GM18502 (cell line): ENCODE measurements at regions not wholly inside any gene's neighbourhood (a gene's known extent, or its start where the extent isn't known, plus 50 kb on each side); places are given as distances from the start of the nearest gene placed in this dataset.
A peak's percentile ranks its signal among the peaks of the same experiment; 100 is the strongest.
"Not testable (repeated sequence)": the region's sequence is repeated elsewhere in the genome, so short reads cannot be mapped to it uniquely, and the experiment has no call there.

Experiments
- ATAC-seq: cut with Tn5 transposase; IDR thresholded peaks from one replicate; pipeline ENCODE4 v1.9.1; 2021; ENCODE audit warnings: mild to moderate bottlenecking; ENCODE audit not compliant: unreplicated experiment, poor library complexity

DNA sequence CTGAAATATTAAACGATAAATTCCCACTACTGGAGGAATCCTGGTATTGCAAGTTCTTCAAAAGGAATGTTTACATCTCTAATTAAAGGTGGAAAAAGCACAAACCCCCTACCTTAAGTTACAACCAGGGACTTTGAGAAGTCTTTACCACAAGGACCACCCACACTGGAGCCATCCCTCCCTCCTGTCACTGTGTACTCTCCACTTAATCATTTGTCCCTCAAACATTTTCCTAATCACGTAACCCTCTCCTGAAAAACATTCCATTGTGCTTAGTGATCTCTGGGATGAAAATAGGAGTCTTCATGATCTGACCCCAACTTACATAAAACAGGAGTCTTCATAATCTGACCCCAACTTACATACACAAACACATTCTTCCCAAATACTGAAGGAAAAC lies 85.7 kb downstream of the SUCLG1 start:
- no peak for ATAC-seq

DNA sequence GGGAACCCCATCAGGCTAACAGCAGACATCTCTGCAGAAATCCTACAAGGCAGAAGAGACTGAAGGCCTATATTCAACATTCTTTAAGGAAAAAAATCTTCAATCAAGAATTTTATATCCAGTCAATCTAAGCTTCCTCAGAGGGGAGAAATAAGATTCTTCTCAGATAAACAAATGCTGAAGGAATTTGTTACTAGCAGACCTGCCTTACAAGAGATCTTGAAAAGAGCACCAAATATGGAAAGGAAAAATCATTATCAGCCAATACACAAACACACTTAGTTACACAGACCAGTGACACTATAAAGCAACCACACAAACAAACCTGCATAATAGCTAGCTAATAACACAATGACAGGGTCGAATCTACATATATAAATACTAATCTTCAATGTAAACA lies 96.5 kb downstream of the SUCLG1 start:
- ATAC-seq, result no peak

DNA sequence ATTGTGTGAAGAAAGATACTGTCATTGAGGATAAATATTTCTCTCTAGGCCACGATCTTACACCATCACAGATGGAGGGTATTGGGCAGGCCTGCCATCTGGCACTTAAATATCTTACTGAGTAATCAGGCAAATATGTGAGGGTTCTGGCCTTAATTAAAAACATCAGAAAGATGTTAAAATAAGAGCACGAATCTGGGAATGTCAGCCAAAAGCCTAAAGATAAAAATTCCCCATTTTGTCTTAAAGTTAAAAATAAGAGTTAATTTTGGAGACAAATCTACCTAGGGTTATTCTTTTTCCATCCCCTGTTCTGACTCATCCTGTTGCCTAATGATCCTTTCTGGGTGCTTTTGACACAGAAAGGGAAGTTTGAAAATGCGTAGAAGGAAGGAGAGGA lies 121.0 kb downstream of the SUCLG1 start:
- no peak for ATAC-seq

DNA sequence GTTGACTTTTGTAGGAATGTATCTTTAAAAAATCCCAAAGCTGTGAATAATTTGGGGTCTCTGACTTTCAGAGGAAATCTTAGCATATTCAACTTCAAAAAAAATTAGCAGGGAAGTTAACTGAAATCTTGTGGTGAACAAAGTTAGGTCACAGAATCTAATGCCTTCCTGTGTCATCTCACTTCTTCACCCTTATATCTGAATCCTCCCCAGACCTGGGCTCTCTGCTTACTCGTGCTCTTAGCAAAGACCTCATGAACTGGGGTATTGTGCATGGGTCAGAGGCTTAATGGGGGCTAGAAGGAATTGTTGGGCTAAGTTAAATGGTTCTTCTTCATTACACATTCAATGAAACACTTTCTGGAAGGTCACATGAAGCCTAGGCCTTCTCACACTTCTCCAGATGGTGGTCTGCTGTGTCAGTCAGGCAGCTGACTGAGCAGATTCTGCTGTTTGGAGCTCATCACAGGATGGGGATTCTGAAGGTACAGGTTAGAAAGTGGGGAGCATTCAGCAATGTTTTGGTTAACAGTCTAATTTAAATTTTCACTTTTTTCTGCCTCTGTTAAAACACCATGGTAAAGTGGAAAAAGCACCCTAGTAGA lies 131.3 kb downstream of the SUCLG1 start:
- ATAC-seq, result no peak

DNA sequence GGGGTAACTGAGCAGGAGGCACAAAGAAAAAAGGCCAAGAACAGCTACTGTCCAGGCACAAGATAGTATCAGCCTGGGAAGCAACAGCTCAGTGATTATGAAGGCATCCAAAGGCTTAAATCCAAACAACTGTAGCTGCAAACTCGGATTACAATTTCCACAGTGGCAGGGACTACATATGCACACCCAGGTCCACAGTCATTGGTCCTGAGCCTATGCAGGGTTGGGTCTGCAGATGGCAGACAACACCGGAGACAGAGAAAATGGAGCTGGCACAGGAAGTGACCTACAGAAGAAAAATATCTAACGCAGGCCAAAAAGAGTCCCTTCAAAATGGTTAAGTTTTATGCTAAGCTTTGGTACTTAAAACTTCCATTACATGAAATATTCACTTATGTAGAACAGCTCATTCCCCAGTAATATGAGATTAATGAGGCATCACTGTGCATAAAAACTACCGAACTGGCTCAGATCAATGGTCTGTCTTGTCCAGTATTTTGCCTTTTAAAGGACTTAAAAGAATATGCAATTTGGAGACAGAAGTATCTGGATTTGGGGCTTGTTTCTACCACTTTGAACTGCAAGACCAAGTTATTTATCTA lies 132.1 kb downstream of the SUCLG1 start:
- ATAC-seq, result no peak

DNA sequence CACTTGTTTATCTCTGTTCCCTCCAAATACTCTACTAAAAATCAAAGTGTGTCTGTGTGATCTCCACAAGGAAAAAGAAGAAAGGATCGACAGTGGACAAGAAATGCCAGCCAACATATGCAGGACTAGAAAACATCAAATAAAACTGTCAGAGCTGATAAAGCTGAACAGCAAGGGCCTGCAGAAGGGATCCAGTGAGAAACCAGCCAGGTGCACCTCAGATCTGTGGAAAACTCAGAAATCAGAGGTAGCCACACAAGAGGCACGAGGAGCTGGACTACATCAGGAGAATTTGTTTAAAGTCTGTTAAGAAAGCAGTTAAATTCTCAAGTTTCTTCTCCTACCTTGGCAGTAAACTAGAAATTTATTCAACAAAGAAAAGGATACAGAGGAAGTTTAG lies 135.2 kb downstream of the SUCLG1 start:
- ATAC-seq, result no peak

DNA sequence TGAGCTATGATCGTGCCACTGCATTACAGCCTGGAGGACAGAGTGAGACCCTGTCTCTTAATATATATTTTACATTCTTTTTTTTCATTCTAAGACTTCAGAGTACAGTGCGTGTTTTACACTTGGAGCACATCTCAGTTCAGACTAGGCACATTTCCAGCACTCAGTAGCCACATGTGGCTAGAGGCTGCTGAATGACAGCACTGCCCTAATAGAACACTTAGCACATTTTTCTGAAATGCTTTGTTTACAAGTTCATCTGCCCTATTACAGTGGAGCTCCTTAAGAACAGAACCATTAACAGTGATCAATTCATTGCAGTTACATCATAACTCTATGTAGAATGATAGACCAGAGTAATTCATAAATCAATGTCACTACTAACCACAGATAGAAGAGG lies 138.1 kb downstream of the SUCLG1 start:
- ATAC-seq, result no peak

DNA sequence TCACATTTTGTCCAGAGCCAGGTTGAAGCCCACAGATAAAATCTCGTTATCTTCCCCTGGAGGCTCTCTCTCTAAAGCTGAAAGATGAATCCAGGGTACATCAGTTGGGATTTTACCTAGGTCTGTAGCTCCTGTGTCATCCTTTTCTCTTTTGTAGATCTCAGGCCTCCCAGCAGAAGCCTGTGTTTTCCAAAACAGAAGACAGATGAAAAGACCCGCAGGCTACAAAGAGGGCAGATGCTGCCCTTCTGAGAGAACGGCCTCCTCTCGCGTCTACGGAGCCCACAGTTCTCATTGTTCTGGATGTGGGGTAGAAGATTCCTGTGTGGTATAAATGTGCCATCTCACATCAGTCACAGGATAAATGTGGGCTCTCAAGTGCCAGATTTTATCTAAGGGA lies 139.5 kb downstream of the SUCLG1 start:
- ATAC-seq, result no peak

DNA sequence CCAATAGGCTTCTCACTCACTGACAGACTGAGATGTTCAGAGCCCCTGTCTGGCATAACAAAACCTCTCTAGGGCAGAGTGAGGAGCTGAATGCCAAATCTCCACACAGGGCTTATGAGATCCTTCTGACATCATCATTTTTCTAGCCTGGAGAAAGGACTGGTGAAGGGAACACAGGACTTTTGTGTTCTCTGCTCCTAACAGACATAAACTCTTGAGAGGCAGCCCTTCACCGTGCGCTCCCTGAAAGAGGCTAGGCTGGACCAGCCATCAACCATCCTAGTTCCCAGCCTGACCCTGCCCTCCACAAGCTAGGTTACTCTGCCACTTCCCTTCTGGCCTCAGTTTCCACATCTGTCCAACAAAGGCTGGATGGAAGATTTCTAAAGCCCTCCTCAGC lies 141.9 kb downstream of the SUCLG1 start:
- no peak for ATAC-seq

DNA sequence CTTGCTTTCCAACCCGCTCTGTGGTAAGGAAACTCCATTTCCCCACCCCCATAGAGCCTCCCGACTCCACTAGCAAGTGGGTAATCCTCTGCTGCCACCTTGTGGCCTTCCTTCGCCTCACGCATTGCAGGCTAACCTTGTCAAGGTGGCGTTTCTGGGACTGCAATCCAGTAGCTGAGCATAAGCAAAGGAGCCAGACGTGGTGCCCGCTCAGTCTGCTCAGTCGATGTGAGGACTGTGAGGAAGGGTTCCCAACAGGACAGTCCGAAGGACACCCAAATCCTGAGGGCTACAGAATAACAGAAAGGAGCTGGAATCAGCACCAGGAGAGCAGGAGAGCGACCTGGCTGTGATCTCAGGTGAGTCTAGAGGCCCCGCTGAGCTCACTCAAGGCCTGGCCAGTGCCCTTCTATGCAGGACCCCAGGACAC lies 144.2 kb downstream of the SUCLG1 start:
- peak; percentile 98 for ATAC-seq

DNA sequence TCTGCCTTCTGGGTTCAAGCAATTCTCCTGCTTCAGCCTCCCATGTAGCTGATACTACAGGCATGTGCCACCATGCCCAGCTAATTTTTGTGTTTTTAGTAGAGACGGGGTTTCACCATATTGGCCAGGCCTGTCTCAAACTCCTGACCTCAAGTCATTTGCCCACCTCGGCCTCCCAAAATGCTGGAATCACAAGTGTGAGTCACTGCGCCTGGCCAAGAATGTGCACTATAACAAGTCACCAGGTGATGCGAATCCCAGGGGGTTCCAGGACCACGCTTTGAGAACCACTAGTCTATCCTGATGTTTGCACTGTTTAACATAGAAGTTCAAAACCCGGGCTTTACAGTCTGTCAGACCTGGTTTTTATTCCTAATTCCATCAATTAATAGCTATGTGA lies 144.8 kb downstream of the SUCLG1 start:
- no peak for ATAC-seq

DNA sequence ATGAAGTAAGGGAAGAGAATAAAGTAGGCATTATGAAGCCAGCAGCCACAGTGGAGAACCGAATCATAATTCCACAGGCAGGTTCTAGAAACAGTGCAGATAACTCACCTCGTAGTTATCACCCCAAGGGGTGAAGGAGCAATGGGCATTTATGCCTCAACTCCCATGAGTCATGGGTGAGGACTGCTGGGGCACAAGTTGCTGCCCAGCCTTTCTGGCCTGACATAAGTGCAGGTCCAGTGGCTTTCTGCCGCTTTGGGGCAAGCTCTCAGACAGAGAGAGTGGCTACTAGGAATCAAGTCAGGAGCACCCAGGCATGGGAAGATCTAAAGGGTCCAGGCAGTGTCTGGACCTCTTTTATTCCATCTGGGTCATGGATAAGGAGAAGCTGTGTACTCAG lies 149.8 kb downstream of the SUCLG1 start:
- no peak for ATAC-seq

DNA sequence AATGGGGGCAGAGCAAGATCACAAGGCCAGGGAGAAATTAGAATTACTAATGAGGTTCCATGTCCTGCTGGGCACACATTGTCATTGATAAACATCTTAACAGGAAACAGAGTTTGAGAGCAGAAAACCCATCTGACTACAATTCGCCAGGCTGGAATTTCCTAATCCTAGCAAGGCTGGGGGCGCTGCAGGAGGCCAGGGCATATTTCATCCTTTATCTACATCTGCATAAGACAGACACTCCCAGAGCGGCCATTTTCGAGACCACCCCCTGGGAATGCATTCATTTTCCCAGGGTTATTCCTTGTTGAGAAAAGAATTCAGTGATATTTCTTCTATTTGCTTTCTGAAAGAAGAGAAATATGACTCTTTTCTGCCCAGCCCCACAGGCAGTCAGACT lies 152.7 kb downstream of the SUCLG1 start:
- no peak for ATAC-seq

DNA sequence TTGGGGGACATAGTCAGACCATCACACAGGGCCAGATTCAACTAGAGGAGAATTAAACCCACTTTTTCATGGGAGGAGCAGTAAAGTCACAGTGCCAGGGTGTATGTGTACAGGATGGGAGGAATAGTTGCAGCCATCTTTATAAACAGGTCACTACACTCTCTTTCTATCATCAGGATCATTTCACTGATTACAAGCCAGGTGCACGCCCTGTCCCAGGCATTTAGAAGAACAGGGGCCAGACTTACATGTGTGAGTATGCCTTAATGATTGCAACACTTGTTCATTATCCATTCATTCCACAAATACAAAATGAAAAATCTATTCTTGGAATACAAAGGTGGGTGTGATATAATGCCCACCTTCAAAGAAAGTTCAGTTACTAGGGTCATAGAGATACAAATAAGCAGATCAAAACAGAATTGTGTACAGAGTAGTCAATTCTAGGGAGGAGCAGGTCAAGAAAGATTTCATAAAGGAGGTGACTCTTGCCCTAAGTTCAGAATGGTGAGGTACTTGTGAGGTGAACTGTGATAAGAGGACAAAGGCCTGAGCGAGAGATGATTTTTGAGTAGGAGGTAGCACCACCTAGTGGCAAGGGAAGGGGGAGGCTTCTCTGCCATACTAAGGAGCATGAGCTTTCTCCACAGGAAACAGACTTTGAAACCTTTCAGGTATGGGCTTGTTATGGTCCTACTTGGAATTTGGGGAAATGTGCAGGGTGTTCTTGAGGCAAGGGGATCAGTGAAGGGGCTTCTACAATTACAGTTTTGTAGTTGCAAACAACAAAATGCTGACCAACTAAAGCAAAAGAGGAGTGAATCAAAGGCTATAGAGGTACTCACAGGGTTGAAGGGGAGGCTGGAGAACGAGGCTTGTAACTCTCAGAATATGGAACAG lies 156.3 kb downstream of the SUCLG1 start:
- ATAC-seq, result peak; percentile 99

DNA sequence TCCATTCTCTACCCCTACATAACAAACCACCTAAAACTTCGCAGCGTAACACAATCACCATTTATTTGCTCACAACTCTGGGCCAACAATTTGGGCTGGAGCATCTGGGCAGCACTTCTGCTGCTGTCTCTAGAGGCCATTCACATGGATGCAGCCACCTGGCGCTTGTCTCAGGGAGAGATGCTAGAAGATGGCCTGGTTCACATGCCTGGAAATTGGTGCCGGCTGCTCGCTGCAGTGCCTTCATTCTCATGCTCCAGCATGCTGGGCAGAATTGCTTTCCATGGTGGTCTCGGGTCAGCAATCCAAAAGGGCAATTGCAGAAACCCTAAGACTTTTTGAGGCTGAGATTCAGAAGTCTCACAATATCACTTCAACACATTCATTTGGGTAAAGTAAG lies 157.4 kb downstream of the SUCLG1 start:
- ATAC-seq, result no peak

DNA sequence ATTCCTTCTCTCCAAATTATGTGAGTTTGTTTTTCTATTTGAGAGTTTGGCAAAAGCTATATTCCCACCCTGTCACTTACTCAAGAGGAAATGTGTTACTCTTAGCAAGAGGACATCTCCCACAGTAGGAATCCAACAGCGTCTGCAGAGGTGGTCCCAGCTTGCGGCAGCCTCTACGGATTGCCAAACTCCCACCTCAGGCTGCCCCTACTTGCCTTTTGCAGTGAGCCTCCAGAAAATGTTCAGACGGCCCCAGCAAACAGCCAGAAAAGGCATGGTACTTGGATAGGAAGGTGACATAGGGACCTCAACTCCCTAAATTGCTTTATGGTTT lies 158.4 kb downstream of the SUCLG1 start:
- ATAC-seq, result no peak

DNA sequence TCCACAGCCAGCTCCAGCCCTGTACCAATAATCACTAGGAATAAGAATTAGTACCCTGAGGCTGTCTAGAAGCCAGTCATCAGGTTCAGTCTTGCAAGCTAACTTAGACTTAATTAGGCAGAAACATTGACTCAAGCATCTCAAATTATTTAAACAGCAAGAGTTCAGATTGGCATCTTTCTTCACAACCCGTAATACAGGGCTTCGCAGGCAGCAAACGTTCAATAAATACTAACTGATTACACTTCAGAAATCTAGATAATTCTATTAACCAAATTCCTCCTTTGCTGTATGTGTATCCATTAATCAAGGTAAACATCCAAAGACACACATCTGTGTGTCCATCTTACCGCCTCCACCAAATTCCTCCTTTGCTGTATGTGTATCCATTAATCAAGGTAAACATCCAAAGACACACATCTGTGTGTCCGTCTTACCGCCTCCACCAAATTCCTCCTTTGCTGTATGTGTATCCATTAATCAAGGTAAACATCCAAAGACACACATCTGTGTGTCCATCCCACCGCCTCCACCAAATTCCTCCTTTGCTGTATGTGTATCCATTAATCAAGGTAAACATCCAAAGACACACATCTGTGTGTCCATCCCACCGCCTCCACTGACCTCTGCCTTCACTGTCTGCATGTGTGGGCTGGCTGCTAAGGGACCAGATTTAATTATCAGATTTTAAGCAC lies 158.9 kb downstream of the SUCLG1 start:
- ATAC-seq, result not testable (repeated sequence)

DNA sequence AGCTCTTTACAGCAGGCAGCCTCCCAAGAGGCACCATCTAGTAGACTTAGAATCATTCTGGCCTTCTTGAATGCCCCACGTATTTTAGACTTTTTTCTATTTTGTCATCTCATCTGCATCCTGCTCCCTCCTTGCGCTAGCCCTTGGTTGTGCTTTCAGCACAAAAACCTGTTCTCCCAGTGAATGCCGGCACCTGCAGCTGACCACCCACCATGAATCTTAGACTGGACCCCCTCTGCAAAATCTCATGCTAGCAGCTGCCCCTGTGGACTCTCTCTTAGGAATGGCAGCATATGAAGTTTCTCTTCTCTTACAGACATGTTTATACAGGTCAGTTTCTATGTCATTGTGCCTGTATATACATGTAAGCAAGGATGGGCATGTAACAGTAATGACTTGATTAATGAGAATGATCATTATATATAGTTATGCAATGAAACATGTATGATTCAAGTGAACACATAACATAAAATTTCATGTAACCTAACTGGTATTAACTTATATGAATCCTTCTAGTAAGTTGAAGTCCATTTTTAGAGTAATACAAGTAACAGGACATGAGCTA lies 159.8 kb downstream of the SUCLG1 start:
- no peak for ATAC-seq

DNA sequence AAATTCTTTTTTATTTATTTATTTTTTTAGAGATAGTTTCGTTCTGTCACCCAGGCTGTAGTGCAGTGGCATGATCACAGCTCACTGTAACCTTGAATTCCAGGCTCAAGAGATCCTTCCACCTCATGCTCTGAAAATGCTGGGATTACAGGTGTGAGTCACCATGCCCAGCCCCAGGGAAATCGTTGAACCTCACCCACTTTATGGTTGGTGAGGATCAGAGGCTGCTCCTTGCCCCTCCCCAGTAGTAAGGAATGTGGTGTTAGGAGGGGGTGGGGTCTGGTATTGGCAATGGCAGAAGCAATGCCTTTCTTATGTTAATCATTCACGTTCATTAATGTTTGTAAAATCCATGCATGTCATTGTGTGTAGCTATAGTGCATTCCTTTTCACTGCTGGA lies 161.9 kb downstream of the SUCLG1 start:
- no peak for ATAC-seq

DNA sequence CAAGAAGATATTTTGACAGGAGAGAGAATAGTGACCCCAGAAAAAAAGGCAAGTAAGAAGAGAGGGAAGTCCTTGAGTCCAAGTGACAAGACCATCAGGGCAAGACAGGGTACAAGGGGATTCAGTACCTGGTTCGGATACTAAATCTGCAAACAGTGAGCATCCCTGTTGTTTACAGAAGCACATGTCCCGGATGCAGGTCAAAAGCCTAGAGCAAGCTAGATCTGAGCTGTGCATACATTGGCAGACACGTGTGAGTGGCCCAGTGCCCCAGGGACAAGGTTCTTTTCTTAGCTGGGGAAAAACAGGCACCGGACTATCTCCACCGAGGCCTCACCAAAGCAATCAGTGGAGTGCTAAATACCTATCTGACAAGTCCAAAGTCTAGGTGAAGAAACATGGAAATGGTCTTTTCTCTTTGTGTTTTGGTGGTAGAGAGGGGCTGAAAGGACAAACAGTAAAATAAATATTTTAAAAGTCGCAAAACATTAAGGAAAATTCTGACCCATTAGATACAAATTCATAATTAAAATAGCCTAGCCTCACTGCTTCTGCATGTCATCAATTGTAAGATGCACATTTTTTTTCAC lies 165.2 kb downstream of the SUCLG1 start:
- no peak for ATAC-seq
